PFSK-1 (cell line): ENCODE measurements at regions not wholly inside any gene's neighbourhood (a gene's known extent, or its start where the extent isn't known, plus 50 kb on each side); places are given as distances from the start of the nearest gene placed in this dataset.

Experiments
- SIN3A ChIP-seq: IDR thresholded peaks from 2 replicates; pipeline ENCODE4 v1.6.1; 2012; ENCODE audit warnings: mild to moderate bottlenecking, low read length, moderate library complexity, borderline replicate concordance; ENCODE audit not compliant: insufficient read depth
- TAF1 ChIP-seq: IDR thresholded peaks from 2 replicates; pipeline ENCODE4 v1.6.1; 2012; ENCODE audit warnings: low read length, control low read depth, borderline replicate concordance; ENCODE audit not compliant: insufficient read depth

GRCh38 chr12:14310866-14311265 is 54.6 kb upstream of the ATF7IP start:
- TF ChIP-seq TAF1 (no peak), SIN3A (no peak)
